ENCODE measurements at regions not wholly inside any gene's neighbourhood (a gene's known extent, or its start where the extent isn't known, plus 50 kb on each side); places are given as distances from the start of the nearest gene placed in this dataset.

DNA sequence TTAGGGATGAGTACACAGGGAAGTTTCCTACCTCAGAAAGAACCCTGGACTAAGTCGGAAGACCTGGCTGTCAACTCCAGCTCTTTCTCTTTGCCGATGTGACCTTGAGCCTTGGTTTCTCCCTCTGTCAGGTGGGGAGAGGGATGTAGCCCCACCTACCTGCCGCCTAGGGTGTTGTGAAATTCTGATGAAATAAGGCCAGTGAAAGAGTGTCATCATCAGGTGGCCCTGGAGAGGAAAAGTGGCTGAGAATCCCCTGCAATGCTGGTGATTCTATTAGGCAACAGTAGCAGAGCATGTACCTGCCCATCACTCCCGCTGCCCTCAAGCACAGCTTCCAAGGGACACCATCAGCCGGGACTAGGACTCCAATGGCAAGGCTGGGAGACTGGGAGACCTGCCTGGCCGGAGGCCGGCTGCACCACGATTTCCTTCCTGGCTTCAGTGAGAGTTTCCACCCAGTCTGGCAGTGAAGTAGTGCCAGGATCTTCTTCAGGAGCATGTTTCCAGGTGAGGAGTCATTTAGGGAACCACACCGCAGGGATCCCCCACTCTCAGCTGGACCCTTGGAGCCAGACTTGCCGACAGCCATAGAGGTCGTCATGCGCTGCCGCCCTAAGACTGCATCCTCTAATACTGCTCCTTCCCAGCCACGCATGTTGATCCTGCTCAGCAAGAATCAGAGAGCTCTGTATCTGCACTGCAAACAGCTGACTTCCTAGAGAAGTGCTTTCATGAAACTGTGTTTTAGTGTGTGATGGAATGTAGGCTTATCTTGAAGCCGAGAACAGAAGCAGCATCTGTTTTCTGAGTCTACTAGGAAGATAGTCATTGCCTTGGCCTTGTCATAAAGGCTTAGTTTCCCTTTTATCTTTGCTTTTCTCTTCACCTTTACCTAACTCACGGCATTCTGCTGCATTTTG lies 88.0 kb upstream of the F3 start:
- TF ChIP-seq, protein P1, sequence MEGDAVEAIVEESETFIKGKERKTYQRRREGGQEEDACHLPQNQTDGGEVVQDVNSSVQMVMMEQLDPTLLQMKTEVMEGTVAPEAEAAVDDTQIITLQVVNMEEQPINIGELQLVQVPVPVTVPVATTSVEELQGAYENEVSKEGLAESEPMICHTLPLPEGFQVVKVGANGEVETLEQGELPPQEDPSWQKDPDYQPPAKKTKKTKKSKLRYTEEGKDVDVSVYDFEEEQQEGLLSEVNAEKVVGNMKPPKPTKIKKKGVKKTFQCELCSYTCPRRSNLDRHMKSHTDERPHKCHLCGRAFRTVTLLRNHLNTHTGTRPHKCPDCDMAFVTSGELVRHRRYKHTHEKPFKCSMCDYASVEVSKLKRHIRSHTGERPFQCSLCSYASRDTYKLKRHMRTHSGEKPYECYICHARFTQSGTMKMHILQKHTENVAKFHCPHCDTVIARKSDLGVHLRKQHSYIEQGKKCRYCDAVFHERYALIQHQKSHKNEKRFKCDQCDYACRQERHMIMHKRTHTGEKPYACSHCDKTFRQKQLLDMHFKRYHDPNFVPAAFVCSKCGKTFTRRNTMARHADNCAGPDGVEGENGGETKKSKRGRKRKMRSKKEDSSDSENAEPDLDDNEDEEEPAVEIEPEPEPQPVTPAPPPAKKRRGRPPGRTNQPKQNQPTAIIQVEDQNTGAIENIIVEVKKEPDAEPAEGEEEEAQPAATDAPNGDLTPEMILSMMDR (IDR thresholded peaks at IDR 0.05) = no peak
- TF ChIP-seq, protein P2, sequence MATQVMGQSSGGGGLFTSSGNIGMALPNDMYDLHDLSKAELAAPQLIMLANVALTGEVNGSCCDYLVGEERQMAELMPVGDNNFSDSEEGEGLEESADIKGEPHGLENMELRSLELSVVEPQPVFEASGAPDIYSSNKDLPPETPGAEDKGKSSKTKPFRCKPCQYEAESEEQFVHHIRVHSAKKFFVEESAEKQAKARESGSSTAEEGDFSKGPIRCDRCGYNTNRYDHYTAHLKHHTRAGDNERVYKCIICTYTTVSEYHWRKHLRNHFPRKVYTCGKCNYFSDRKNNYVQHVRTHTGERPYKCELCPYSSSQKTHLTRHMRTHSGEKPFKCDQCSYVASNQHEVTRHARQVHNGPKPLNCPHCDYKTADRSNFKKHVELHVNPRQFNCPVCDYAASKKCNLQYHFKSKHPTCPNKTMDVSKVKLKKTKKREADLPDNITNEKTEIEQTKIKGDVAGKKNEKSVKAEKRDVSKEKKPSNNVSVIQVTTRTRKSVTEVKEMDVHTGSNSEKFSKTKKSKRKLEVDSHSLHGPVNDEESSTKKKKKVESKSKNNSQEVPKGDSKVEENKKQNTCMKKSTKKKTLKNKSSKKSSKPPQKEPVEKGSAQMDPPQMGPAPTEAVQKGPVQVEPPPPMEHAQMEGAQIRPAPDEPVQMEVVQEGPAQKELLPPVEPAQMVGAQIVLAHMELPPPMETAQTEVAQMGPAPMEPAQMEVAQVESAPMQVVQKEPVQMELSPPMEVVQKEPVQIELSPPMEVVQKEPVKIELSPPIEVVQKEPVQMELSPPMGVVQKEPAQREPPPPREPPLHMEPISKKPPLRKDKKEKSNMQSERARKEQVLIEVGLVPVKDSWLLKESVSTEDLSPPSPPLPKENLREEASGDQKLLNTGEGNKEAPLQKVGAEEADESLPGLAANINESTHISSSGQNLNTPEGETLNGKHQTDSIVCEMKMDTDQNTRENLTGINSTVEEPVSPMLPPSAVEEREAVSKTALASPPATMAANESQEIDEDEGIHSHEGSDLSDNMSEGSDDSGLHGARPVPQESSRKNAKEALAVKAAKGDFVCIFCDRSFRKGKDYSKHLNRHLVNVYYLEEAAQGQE (IDR thresholded peaks at IDR 0.05; ENCODE audit: insufficient read depth in 1 of 2, low read depth in 2 of 2, low read length in 1 of 2) = no peak
